ENCODE measurements at regions not wholly inside any gene's neighbourhood (a gene's known extent, or its start where the extent isn't known, plus 50 kb on each side); places are given as distances from the start of the nearest gene placed in this dataset.

DNA sequence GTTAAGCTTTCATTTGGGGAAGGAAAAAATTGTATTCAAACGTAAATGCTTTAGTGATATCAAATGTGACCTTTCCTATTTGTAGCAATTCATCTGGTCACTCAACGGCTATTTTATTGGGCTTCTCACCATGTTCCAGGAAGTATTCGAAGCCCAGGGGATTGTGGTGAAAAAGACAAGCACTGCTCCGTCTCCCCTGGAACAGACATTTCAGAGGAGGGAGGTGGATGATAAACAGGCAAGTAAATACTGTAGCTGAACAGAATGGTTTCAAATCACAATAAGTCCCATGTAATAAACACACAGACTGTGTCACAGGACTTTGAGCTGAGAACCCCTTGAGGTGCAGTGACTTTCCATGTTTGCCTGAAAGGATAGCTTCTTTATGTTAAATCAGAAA, 464.7 kb upstream of the HNRNPA3 start:
- no peak for ATAC-seq
- TF ChIP-seq TCF4 (CRISPR knock-in tag; IDR thresholded peaks at IDR 0.05; ENCODE audit: borderline replicate concordance): no peak
- TF ChIP-seq ZC3H10 (CRISPR knock-in tag; IDR thresholded peaks at IDR 0.05): no peak
- no peak for TF ChIP-seq ESRRG (CRISPR knock-in tag; IDR thresholded peaks at IDR 0.05)
- TF ChIP-seq ZFP30 (CRISPR knock-in tag; IDR thresholded peaks at IDR 0.05): no peak
- no peak for TF ChIP-seq TOX (CRISPR knock-in tag; IDR thresholded peaks at IDR 0.05; ENCODE audit: borderline replicate concordance)
- TF ChIP-seq OSR1 (CRISPR knock-in tag; IDR thresholded peaks at IDR 0.05): no peak
- no peak for TF ChIP-seq GLIS3 (CRISPR knock-in tag; IDR thresholded peaks at IDR 0.05)

DNA sequence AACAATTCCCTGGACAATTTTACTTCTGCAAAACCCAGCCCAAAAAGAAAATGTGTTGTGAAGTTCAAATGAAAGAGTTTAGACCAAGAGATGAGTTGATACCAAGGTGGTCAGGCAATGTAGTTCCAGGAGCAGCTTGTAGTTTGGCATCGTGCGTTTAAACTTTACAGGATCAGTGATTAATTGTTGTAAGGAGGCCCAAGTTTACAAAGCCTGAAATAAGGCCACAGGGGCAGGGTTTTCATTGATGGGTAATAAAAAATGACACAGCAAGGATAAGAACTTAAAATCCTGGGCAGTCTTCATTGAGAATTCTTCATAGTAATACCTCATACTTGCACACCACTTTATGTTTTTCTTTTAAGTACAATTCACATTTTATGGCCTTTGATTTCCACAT, 463.9 kb upstream of the HNRNPA3 start:
- no peak for ATAC-seq
- TF ChIP-seq, protein P1, sequence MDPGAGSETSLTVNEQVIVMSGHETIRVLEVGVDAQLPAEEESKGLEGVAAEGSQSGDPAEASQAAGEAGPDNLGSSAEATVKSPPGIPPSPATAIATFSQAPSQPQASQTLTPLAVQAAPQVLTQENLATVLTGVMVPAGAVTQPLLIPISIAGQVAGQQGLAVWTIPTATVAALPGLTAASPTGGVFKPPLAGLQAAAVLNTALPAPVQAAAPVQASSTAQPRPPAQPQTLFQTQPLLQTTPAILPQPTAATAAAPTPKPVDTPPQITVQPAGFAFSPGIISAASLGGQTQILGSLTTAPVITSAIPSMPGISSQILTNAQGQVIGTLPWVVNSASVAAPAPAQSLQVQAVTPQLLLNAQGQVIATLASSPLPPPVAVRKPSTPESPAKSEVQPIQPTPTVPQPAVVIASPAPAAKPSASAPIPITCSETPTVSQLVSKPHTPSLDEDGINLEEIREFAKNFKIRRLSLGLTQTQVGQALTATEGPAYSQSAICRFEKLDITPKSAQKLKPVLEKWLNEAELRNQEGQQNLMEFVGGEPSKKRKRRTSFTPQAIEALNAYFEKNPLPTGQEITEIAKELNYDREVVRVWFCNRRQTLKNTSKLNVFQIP (CRISPR knock-in tag; IDR thresholded peaks at IDR 0.05; ENCODE audit: borderline replicate concordance, low read depth): no peak
- TF ChIP-seq SNAI2 (CRISPR knock-in tag; IDR thresholded peaks at IDR 0.05) (no peak), TCF4 (CRISPR knock-in tag; IDR thresholded peaks at IDR 0.05; ENCODE audit: borderline replicate concordance) (no peak)
- TF ChIP-seq, protein P2, sequence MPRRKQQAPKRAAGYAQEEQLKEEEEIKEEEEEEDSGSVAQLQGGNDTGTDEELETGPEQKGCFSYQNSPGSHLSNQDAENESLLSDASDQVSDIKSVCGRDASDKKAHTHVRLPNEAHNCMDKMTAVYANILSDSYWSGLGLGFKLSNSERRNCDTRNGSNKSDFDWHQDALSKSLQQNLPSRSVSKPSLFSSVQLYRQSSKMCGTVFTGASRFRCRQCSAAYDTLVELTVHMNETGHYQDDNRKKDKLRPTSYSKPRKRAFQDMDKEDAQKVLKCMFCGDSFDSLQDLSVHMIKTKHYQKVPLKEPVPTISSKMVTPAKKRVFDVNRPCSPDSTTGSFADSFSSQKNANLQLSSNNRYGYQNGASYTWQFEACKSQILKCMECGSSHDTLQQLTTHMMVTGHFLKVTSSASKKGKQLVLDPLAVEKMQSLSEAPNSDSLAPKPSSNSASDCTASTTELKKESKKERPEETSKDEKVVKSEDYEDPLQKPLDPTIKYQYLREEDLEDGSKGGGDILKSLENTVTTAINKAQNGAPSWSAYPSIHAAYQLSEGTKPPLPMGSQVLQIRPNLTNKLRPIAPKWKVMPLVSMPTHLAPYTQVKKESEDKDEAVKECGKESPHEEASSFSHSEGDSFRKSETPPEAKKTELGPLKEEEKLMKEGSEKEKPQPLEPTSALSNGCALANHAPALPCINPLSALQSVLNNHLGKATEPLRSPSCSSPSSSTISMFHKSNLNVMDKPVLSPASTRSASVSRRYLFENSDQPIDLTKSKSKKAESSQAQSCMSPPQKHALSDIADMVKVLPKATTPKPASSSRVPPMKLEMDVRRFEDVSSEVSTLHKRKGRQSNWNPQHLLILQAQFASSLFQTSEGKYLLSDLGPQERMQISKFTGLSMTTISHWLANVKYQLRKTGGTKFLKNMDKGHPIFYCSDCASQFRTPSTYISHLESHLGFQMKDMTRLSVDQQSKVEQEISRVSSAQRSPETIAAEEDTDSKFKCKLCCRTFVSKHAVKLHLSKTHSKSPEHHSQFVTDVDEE (CRISPR knock-in tag; IDR thresholded peaks at IDR 0.05): no peak

DNA sequence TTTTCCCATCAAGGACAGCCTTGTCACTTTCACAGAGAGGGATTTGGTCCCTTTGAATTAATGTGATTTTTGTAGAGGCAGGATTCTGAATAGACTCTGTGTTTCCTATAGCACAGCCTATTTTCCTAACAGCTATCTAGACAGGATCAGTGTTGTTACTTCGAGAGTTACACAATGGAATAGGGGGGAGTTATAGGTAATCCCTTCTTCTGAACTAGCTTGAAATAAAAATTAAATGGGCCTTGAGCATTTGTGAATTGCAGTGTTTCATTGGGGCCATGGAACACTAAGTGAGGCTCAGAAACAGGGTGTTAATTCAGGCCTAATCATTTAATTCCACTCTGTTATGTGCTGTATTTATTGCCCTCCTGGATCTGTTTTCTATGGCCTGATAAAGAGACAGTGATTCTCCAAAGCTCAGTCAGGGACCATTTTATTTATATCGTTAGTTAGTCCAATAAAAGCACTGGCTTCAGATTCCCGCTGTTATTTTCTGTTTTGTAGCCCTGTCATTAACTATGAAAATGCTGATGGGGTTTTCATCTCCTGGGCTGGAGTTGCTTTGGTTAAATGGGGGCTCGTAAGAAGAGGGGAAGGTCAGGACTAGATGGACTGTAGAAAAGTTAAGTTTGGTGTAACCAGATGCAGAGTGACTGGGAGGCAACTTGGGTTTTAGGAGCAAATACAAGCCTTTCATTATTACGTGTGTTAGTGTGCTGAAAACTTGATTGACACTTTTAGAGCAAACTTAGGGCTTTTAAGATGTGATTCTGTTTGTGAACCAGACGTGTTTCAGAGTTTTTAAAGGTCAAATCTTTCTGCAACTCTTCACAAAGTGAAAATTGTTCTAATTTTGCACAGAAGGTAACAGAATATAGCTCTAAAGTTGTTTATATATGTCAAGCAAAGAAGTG, 461.0 kb upstream of the HNRNPA3 start:
- TF ChIP-seq, protein P1 (CRISPR knock-in tag; IDR thresholded peaks at IDR 0.05; ENCODE audit: borderline replicate concordance, low read depth): no peak
- TF ChIP-seq ARNTL (CRISPR knock-in tag; IDR thresholded peaks at IDR 0.05; ENCODE audit: borderline replicate concordance, low read depth) (no peak), TOX (CRISPR knock-in tag; IDR thresholded peaks at IDR 0.05; ENCODE audit: borderline replicate concordance) (no peak), SNAI2 (CRISPR knock-in tag; IDR thresholded peaks at IDR 0.05) (no peak), ZC3H10 (CRISPR knock-in tag; IDR thresholded peaks at IDR 0.05) (no peak), CSDC2 (CRISPR knock-in tag; IDR thresholded peaks at IDR 0.05) (no peak), ZFP3 (CRISPR knock-in tag; IDR thresholded peaks at IDR 0.05) (no peak), TCF4 (CRISPR knock-in tag; IDR thresholded peaks at IDR 0.05; ENCODE audit: borderline replicate concordance) (no peak), PPARA (CRISPR knock-in tag; IDR thresholded peaks at IDR 0.05; ENCODE audit: borderline replicate concordance) (no peak)
- TF ChIP-seq, protein P2 (CRISPR knock-in tag; IDR thresholded peaks at IDR 0.05): no peak
- ATAC-seq: no peak

DNA sequence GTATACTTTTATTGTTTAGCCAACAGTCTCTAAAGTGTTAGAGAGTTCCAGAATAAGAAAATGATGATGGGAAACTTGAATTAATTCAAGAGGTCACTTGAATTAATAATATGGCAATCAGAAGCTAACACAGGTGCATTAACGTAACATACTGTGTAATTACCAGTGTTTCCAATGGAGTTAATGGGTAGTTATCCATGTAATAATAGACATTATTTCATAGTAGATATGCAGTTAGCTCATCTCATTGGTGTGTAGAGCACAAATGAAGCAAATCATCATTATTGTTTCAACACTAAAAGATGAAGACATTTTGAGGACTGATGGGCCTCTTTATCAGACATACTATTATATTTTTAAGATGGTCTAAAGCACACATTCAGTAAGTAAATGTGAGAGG, 460.3 kb upstream of the HNRNPA3 start:
- ATAC-seq: no peak
- TF ChIP-seq ZFP3 (CRISPR knock-in tag; IDR thresholded peaks at IDR 0.05) (no peak), SNAI2 (CRISPR knock-in tag; IDR thresholded peaks at IDR 0.05) (no peak), ZFP30 (CRISPR knock-in tag; IDR thresholded peaks at IDR 0.05) (no peak), OSR1 (CRISPR knock-in tag; IDR thresholded peaks at IDR 0.05) (no peak), GLIS3 (CRISPR knock-in tag; IDR thresholded peaks at IDR 0.05) (no peak), ARNTL (CRISPR knock-in tag; IDR thresholded peaks at IDR 0.05; ENCODE audit: borderline replicate concordance, low read depth) (no peak), ZNF8 (CRISPR knock-in tag; IDR thresholded peaks at IDR 0.05) (no peak), TOX (CRISPR knock-in tag; IDR thresholded peaks at IDR 0.05; ENCODE audit: borderline replicate concordance) (no peak), ZNF565 (CRISPR knock-in tag; conservative IDR thresholded peaks at IDR 0.05; ENCODE audit: low read depth) (no peak), ZNF70 (CRISPR knock-in tag; IDR thresholded peaks at IDR 0.05) (no peak), ISL1 (CRISPR knock-in tag; IDR thresholded peaks at IDR 0.05) (no peak), RARB (CRISPR knock-in tag; IDR thresholded peaks at IDR 0.05) (no peak), CSDC2 (CRISPR knock-in tag; IDR thresholded peaks at IDR 0.05) (no peak)
- TF ChIP-seq, protein P2 (CRISPR knock-in tag; IDR thresholded peaks at IDR 0.05): no peak
- TF ChIP-seq, protein P3, sequence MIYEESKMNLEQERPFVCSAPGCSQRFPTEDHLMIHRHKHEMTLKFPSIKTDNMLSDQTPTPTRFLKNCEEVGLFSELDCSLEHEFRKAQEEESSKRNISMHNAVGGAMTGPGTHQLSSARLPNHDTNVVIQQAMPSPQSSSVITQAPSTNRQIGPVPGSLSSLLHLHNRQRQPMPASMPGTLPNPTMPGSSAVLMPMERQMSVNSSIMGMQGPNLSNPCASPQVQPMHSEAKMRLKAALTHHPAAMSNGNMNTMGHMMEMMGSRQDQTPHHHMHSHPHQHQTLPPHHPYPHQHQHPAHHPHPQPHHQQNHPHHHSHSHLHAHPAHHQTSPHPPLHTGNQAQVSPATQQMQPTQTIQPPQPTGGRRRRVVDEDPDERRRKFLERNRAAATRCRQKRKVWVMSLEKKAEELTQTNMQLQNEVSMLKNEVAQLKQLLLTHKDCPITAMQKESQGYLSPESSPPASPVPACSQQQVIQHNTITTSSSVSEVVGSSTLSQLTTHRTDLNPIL (CRISPR knock-in tag; IDR thresholded peaks at IDR 0.05; ENCODE audit: low read depth): no peak
